GM19452 (cell line): ENCODE measurements at regions not wholly inside any gene's neighbourhood (a gene's known extent, or its start where the extent isn't known, plus 50 kb on each side); places are given as distances from the start of the nearest gene placed in this dataset.
"Not testable (repeated sequence)": the region's sequence is repeated elsewhere in the genome, so short reads cannot be mapped to it uniquely, and the experiment has no call there.

Experiments used
- ATAC-seq: cut with Tn5 transposase; IDR thresholded peaks from one replicate; pipeline ENCODE4 v1.9.1; 2021; ENCODE audit not compliant: unreplicated experiment

- ATAC-seq, result no peak
Measured at GRCh38 chr9:757246-757881, 84.1 kb upstream of the DMRT1 start.

- ATAC-seq, result no peak
Measured at GRCh38 chr9:758146-758545, 83.4 kb upstream of the DMRT1 start.

- ATAC-seq, result no peak
Measured at GRCh38 chr9:759541-759940, 82.0 kb upstream of the DMRT1 start.

- no peak for ATAC-seq
Measured at GRCh38 chr9:759983-760736, 81.3 kb upstream of the DMRT1 start.

- no peak for ATAC-seq
Measured at GRCh38 chr9:761176-761792, 80.2 kb upstream of the DMRT1 start.

- no peak for ATAC-seq
Measured at GRCh38 chr9:761793-762560, 79.5 kb upstream of the DMRT1 start.

- no peak for ATAC-seq
Measured at GRCh38 chr9:763692-764091, 77.8 kb upstream of the DMRT1 start.

GRCh38 chr9:764105-764524 is 77.4 kb upstream of the DMRT1 start:
- ATAC-seq, result no peak

- no peak for ATAC-seq
Measured at GRCh38 chr9:764986-765385, 76.5 kb upstream of the DMRT1 start.

GRCh38 chr9:767061-767561 is 74.4 kb upstream of the DMRT1 start:
- not testable (repeated sequence) for ATAC-seq

- no peak for ATAC-seq
Measured at GRCh38 chr9:776086-776485, 65.4 kb upstream of the DMRT1 start.

- ATAC-seq, result no peak
Measured at GRCh38 chr9:777978-778377, 63.5 kb upstream of the DMRT1 start.

- no peak for ATAC-seq
Measured at GRCh38 chr9:784202-784601, 57.3 kb upstream of the DMRT1 start.

GRCh38 chr9:784916-785315 is 56.6 kb upstream of the DMRT1 start:
- no peak for ATAC-seq

GRCh38 chr9:785997-786396 is 55.5 kb upstream of the DMRT1 start:
- ATAC-seq, result no peak

- no peak for ATAC-seq
Measured at GRCh38 chr9:786405-786804, 55.1 kb upstream of the DMRT1 start.

- no peak for ATAC-seq
Measured at GRCh38 chr9:788777-789176, 52.7 kb upstream of the DMRT1 start.
